ENCODE measurements at regions not wholly inside any gene's neighbourhood (a gene's known extent, or its start where the extent isn't known, plus 50 kb on each side); places are given as distances from the start of the nearest gene placed in this dataset.

- H3K9ac ChIP-seq (ENCODE audit: low read length): no peak overlapping the region
- no peaks in the 10 kb centered on the region for H3K9me3 ChIP-seq (ENCODE audit: low read length)
- H3K27ac ChIP-seq (ENCODE audit: low read length): no peak overlapping the region
- H3K4me3 ChIP-seq (ENCODE audit: low read length): no peak overlapping the region
- TF ChIP-seq EZH2 (IDR thresholded peaks at IDR 0.05; ENCODE audit: low read length, unreplicated experiment): no peak
- TF ChIP-seq, protein P1, sequence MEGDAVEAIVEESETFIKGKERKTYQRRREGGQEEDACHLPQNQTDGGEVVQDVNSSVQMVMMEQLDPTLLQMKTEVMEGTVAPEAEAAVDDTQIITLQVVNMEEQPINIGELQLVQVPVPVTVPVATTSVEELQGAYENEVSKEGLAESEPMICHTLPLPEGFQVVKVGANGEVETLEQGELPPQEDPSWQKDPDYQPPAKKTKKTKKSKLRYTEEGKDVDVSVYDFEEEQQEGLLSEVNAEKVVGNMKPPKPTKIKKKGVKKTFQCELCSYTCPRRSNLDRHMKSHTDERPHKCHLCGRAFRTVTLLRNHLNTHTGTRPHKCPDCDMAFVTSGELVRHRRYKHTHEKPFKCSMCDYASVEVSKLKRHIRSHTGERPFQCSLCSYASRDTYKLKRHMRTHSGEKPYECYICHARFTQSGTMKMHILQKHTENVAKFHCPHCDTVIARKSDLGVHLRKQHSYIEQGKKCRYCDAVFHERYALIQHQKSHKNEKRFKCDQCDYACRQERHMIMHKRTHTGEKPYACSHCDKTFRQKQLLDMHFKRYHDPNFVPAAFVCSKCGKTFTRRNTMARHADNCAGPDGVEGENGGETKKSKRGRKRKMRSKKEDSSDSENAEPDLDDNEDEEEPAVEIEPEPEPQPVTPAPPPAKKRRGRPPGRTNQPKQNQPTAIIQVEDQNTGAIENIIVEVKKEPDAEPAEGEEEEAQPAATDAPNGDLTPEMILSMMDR (conservative IDR thresholded peaks at IDR 0.05; ENCODE audit: low read depth, low read length): no peak
- TF ChIP-seq EZH2phosphoT487 (IDR thresholded peaks at IDR 0.05; ENCODE audit: borderline replicate concordance, low read length): no peak
- no peak overlapping the region for H3K4me2 ChIP-seq (ENCODE audit: low read length)
- BruUV-seq (replicated peaks): no TSS peak
- intact Hi-C loops (cut with micrococcal nuclease): no loop called here
- POLR2A ChIA-PET (ENCODE audit: unreplicated experiment): no interaction called here
- H2AFZ ChIP-seq (ENCODE audit: low read length): no peak overlapping the region
- no peaks in the 10 kb centered on the region for H3K79me2 ChIP-seq (ENCODE audit: low read length)
- ATAC-seq: no peak
- peaks cover 10% of the 10 kb centered on the region; the same call in 1 of the 2 replicates for H3K27me3 ChIP-seq (ENCODE audit: low read length)
- H3K9me2 ChIP-seq (replicated peaks; ENCODE audit: low read length): no peaks in the 10 kb centered on the region
- DNase-seq: no peak
- no peaks in the 10 kb centered on the region for H3K36me3 ChIP-seq (ENCODE audit: low read depth, low read length)
- no peaks in the 10 kb centered on the region for H3K4me1 ChIP-seq (ENCODE audit: insufficient read depth, low read length)
- no peaks in the 10 kb centered on the region for H3F3A ChIP-seq (ENCODE audit: low read length, unreplicated experiment)
- CTCF ChIA-PET: no interaction called here
- no peaks in the 10 kb centered on the region for H4K20me1 ChIP-seq (ENCODE audit: low read length)
Measured at GRCh38 chr12:115588131-115588530, 689.4 kb downstream of the MED13L start.

DNA sequence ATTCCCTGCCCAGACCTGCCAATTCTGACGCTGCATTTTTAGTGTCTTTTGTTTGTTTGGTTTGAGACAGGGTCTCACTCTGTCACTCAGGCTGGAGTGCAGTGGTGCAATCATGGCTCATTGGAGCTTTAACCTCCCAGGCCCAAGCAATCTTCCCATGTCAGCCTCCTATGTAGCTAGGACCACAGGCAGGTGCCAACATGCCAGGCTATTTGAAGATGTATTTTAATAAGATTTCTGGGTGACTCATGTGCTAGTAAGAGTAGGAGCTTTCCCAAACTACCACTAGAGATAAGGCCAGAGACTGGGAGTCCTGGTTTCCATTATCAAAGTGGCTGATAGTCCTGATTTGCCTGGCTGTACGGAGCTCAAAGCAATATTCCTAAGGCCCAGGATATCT lies 693.3 kb downstream of the MED13L start:
- Histone ChIP-seq H4K20me1 (ENCODE audit: low read length) (no peaks in the 10 kb centered on the region), H3K27ac (ENCODE audit: low read length) (no peak overlapping the region), H3K4me2 (ENCODE audit: low read length) (no peak overlapping the region), H3K4me1 (ENCODE audit: insufficient read depth, low read length) (no peaks in the 10 kb centered on the region), H3K4me3 (ENCODE audit: low read length) (no peak overlapping the region), H3K27me3 (ENCODE audit: low read length) (peaks cover 33% of the 10 kb centered on the region), H3K9me2 (replicated peaks; ENCODE audit: low read length) (no peaks in the 10 kb centered on the region), H3K9ac (ENCODE audit: low read length) (no peak overlapping the region), H3K9me3 (ENCODE audit: low read length) (no peaks in the 10 kb centered on the region), H3K36me3 (ENCODE audit: low read depth, low read length) (no peaks in the 10 kb centered on the region), H3F3A (ENCODE audit: low read length, unreplicated experiment) (no peaks in the 10 kb centered on the region), H2AFZ (ENCODE audit: low read length) (no peak overlapping the region), H3K79me2 (ENCODE audit: low read length) (no peaks in the 10 kb centered on the region)
- ChIA-PET POLR2A (ENCODE audit: unreplicated experiment) (no interaction called here), CTCF (no interaction called here)
- intact Hi-C loops (cut with micrococcal nuclease): no loop called here
- peak; percentile 12 for DNase-seq
- no TSS peak for BruUV-seq (replicated peaks)
- TF ChIP-seq EZH2phosphoT487 (IDR thresholded peaks at IDR 0.05; ENCODE audit: borderline replicate concordance, low read length) (no peak), EZH2 (IDR thresholded peaks at IDR 0.05; ENCODE audit: low read length, unreplicated experiment) (no peak)
- TF ChIP-seq, protein P1 (conservative IDR thresholded peaks at IDR 0.05; ENCODE audit: low read depth, low read length): no peak
- peak; percentile 42 for ATAC-seq

- ChIA-PET CTCF (no interaction called here), POLR2A (ENCODE audit: unreplicated experiment) (no interaction called here)
- Histone ChIP-seq H2AFZ (ENCODE audit: low read length) (no peak overlapping the region), H3K9ac (ENCODE audit: low read length) (no peak overlapping the region), H3K27ac (ENCODE audit: low read length) (no peak overlapping the region), H3K27me3 (ENCODE audit: low read length) (peaks cover 38% of the 10 kb centered on the region), H3K4me2 (ENCODE audit: low read length) (no peak overlapping the region), H3K4me3 (ENCODE audit: low read length) (no peak overlapping the region), H3K4me1 (ENCODE audit: insufficient read depth, low read length) (no peaks in the 10 kb centered on the region), H3K36me3 (ENCODE audit: low read depth, low read length) (no peaks in the 10 kb centered on the region), H3K9me3 (ENCODE audit: low read length) (no peaks in the 10 kb centered on the region), H3K9me2 (replicated peaks; ENCODE audit: low read length) (no peaks in the 10 kb centered on the region), H3K79me2 (ENCODE audit: low read length) (no peaks in the 10 kb centered on the region), H4K20me1 (ENCODE audit: low read length) (no peaks in the 10 kb centered on the region), H3F3A (ENCODE audit: low read length, unreplicated experiment) (no peaks in the 10 kb centered on the region)
- TF ChIP-seq, protein P1 (conservative IDR thresholded peaks at IDR 0.05; ENCODE audit: low read depth, low read length): no peak
- TF ChIP-seq EZH2phosphoT487 (IDR thresholded peaks at IDR 0.05; ENCODE audit: borderline replicate concordance, low read length): no peak
- TF ChIP-seq EZH2 (IDR thresholded peaks at IDR 0.05; ENCODE audit: low read length, unreplicated experiment): no peak
- intact Hi-C loops (cut with micrococcal nuclease): no loop called here
- DNase-seq (no peak), ATAC-seq (no peak)
- BruUV-seq (replicated peaks): no TSS peak
Measured at GRCh38 chr12:115583591-115583990, 693.9 kb downstream of the MED13L start.
